HG02885 (cell line): ENCODE measurements at regions not wholly inside any gene's neighbourhood (a gene's known extent, or its start where the extent isn't known, plus 50 kb on each side); places are given as distances from the start of the nearest gene placed in this dataset.

Experiments
- ATAC-seq: cut with Tn5 transposase; IDR thresholded peaks from one replicate; pipeline ENCODE4 v1.9.1; 2021; ENCODE audit warnings: mild to moderate bottlenecking; ENCODE audit not compliant: unreplicated experiment, poor library complexity

GRCh38 chr22:48574776-48575617 lies 1252.7 kb downstream of the BRD1 start:
- ATAC-seq = no peak

GRCh38 chr22:48573766-48574165 lies 1253.9 kb downstream of the BRD1 start:
- no peak for ATAC-seq

GRCh38 chr22:48572951-48573350 lies 1254.7 kb downstream of the BRD1 start:
- no peak for ATAC-seq

GRCh38 chr22:48570912-48571311 lies 1256.8 kb downstream of the BRD1 start:
- ATAC-seq = no peak

- no peak for ATAC-seq
These were observed 1258.0 kb downstream of the BRD1 start for GRCh38 chr22:48569476-48570233.

GRCh38 chr22:48568736-48569330 lies 1258.8 kb downstream of the BRD1 start:
- no peak for ATAC-seq

- no peak for ATAC-seq
These were observed 1260.3 kb downstream of the BRD1 start for GRCh38 chr22:48567213-48567975.

- ATAC-seq = no peak
These were observed 1260.9 kb downstream of the BRD1 start for GRCh38 chr22:48566741-48567140.

- no peak for ATAC-seq
These were observed 1261.7 kb downstream of the BRD1 start for GRCh38 chr22:48565901-48566501.

GRCh38 chr22:48564995-48565394 lies 1262.7 kb downstream of the BRD1 start:
- ATAC-seq = no peak

- no peak for ATAC-seq
These were observed 1263.7 kb downstream of the BRD1 start for GRCh38 chr22:48563966-48564330.

- no peak for ATAC-seq
These were observed 1264.3 kb downstream of the BRD1 start for GRCh38 chr22:48563118-48563965.

- no peak for ATAC-seq
These were observed 1266.0 kb downstream of the BRD1 start for GRCh38 chr22:48561676-48562075.

GRCh38 chr22:48560836-48561235 lies 1266.8 kb downstream of the BRD1 start:
- ATAC-seq = no peak

GRCh38 chr22:48560389-48560751 lies 1267.3 kb downstream of the BRD1 start:
- ATAC-seq = no peak

- ATAC-seq = no peak
These were observed 1267.9 kb downstream of the BRD1 start for GRCh38 chr22:48559647-48560388.

GRCh38 chr22:48558606-48559402 lies 1268.9 kb downstream of the BRD1 start:
- no peak for ATAC-seq

- ATAC-seq = no peak
These were observed 1269.7 kb downstream of the BRD1 start for GRCh38 chr22:48558016-48558415.
